Duodenal mucosa (tissue), 2 donors: ENCODE measurements at regions not wholly inside any gene's neighbourhood (a gene's known extent, or its start where the extent isn't known, plus 50 kb on each side); places are given as distances from the start of the nearest gene placed in this dataset.

Experiments
- H3K27ac ChIP-seq: one replicate; pipeline ENCODE4 v1.7.0; 2013; ENCODE audit warnings: low read depth, low read length
- H3K27me3 ChIP-seq, 2 donors: one replicate each; pipeline ENCODE4 v1.7.0; 2013; ENCODE audit warnings: low read length in 2 of 2, control low read depth in 1 of 2; ENCODE audit not compliant: insufficient read depth in 2 of 2, control insufficient read depth in 1 of 2
- H3K36me3 ChIP-seq, 2 donors: one replicate each; pipeline ENCODE4 v1.7.0; 2013; ENCODE audit warnings: low read length in 2 of 2, control low read depth in 1 of 2; ENCODE audit not compliant: insufficient read depth in 2 of 2, control insufficient read depth in 1 of 2
- H3K4me1 ChIP-seq, 2 donors: one replicate each; pipeline ENCODE4 v1.7.0; 2013; ENCODE audit warnings: low read length in 2 of 2, control low read depth in 1 of 2; ENCODE audit not compliant: insufficient read depth in 2 of 2, control insufficient read depth in 1 of 2
- H3K4me3 ChIP-seq, 2 donors: one replicate each; pipeline ENCODE4 v1.7.0; 2013; ENCODE audit warnings: low read length in 2 of 2, low read depth in 1 of 2
- H3K9ac ChIP-seq, 2 donors: one replicate each; pipeline ENCODE4 v1.7.0; 2013; ENCODE audit warnings: low read length in 2 of 2, low read depth in 1 of 2
- H3K9me3 ChIP-seq, 2 donors: one replicate each; pipeline ENCODE4 v1.7.0; 2013; ENCODE audit warnings: low read length in 2 of 2, control low read depth in 1 of 2; ENCODE audit not compliant: control insufficient read depth in 1 of 2

DNA sequence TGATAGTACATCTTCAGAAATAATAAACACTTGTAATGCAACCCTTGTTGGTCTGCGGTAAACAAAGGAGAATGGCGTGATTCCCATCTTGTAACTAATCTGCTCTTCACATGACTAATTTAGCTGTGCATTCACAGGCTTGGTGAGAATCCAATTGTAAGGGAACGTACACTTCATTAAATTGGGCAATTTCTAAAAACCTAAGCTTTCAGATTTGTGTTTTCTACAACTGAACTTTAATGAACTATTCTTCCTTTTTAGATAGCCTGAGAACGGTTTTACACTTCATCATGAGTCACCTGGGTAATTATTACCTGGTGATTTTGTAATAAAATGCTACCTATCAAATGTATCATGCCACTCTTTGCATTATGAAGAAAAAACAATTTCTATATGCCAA lies 306.9 kb downstream of the KLF5 start:
- H3K4me3 ChIP-seq = peak overlapping the region; percentile 31 to 43
- H3K9ac ChIP-seq = peak overlapping the region; percentile 16 to 18
- peaks cover 5 to 40% of the 10 kb centered on the region in 2 donors for H3K4me1 ChIP-seq
- H3K27ac ChIP-seq = peak overlapping the region; percentile 43
- H3K36me3 ChIP-seq = no peaks in the 10 kb centered on the region
- H3K9me3 ChIP-seq = no peaks in the 10 kb centered on the region
- H3K27me3 ChIP-seq = no peaks in the 10 kb centered on the region

GRCh38 chr13:73365252-73365651 lies 306.4 kb downstream of the KLF5 start:
- H3K27ac ChIP-seq = peak overlapping the region; percentile 43
- H3K27me3 ChIP-seq = no peaks in the 10 kb centered on the region

DNA sequence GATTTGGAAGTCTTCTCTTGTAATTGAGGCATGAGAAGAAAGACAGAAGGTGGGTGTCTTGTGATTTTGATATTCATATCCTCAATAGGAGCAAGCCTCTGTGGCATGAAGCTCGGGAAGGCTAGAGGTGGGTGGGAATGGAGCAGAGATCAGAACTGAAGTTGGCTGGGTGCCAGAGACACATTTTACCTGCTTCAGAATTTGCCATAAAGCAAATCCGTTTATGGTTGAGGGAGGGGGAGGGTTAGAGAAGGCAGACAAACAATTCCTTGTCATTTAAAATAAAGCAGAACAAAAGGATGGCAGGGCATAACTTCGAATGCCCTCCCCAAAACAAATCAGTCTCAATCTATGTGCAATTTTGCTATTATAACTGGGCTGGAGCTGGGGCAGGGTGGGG lies 305.9 kb downstream of the KLF5 start:
- Histone ChIP-seq H3K36me3 (no peaks in the 10 kb centered on the region), H3K9ac (no peak overlapping the region), H3K4me3 (no peak overlapping the region), H3K27ac (no peak overlapping the region), H3K4me1 (peaks cover 5 to 37% of the 10 kb centered on the region in 2 donors), H3K9me3 (no peaks in the 10 kb centered on the region), H3K27me3 (no peaks in the 10 kb centered on the region)

More at GRCh38 chr13:73365252-73365651, 306.4 kb downstream of the KLF5 start:
- H3K4me3 ChIP-seq = peak overlapping the region; percentile 31 to 43
- peaks cover 5 to 40% of the 10 kb centered on the region in 2 donors for H3K4me1 ChIP-seq
- H3K36me3 ChIP-seq = no peaks in the 10 kb centered on the region
- no peaks in the 10 kb centered on the region for H3K9me3 ChIP-seq
- peak overlapping the region; percentile 16 to 18 for H3K9ac ChIP-seq

DNA sequence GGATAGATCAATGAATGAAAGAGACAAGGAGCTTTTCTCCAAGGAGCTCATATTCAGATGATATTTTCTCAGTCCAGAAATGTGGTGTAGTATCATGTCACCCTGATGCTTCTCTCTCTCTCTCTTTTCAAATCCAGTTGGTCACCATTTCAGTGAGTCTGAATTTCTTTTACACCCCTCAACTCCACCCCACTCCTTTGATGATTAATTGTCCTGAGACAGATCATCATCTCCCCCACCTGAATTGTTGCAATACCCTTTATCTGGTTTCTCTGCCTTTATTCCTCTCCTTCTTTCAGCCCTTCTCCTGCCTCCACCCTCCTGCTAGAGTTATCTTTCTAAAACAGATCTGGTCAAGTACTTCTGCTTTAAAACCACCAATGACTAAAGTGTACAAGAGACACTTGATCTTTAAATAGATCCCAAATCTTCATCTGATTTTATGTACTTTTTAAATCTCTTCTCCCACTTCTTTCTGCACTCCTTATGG lies 299.8 kb downstream of the KLF5 start:
- Histone ChIP-seq H3K9ac (no peak overlapping the region), H3K36me3 (no peaks in the 10 kb centered on the region), H3K4me1 (no peaks in the 10 kb centered on the region), H3K27ac (no peak overlapping the region), H3K27me3 (no peaks in the 10 kb centered on the region), H3K9me3 (no peaks in the 10 kb centered on the region), H3K4me3 (no peak overlapping the region)

DNA sequence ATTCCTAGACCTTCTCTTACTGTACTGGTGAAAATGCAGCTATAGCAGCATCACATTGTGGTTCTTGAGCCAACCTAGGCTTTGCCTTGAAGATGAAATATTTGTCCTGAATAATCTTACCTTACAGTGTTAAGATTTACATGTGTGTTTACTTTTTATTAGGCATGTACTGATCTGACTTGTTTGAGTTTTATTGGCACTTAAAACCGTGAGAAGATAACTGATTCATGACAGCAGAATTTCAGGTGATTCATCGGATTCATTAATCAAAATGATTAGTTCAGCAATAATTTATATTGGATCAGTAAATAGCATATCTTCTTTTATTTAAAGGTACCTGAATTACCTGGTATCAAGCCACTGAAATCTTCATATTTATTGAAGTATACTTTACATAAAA lies 296.3 kb downstream of the KLF5 start:
- Histone ChIP-seq H3K4me1 (peaks cover 0 to 5% of the 10 kb centered on the region in 2 donors), H3K9me3 (no peaks in the 10 kb centered on the region), H3K27me3 (no peaks in the 10 kb centered on the region), H3K4me3 (no peak overlapping the region), H3K36me3 (no peaks in the 10 kb centered on the region), H3K9ac (no peak overlapping the region), H3K27ac (no peak overlapping the region)

GRCh38 chr13:73351730-73352129 lies 292.9 kb downstream of the KLF5 start:
- Histone ChIP-seq H3K27me3 (no peaks in the 10 kb centered on the region), H3K9ac (no peak overlapping the region)

DNA sequence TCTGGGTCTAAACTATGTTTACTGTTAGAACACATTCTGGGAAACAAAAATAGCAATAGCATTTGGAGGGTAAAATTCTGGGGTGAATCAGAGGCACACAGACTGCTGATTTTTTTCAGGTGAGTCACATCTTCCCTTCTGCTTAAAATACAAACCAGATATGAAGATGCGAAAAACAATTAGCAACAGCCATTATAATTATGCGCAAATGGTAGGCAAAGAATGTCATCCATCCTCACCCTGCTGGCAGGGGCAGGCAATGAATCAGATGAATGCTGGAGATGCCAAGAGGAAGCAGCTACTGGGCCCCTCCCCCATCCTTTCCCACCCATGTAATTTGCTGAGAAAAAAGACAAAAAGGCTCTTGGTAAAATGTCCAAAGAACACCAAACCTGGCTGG lies 282.9 kb downstream of the KLF5 start:
- Histone ChIP-seq H3K4me1 (peaks cover 0 to 4% of the 10 kb centered on the region in 2 donors), H3K9me3 (no peaks in the 10 kb centered on the region), H3K4me3 (no peak overlapping the region), H3K27me3 (no peaks in the 10 kb centered on the region), H3K27ac (no peak overlapping the region), H3K36me3 (no peaks in the 10 kb centered on the region), H3K9ac (no peak overlapping the region)

More at GRCh38 chr13:73351730-73352129, 292.9 kb downstream of the KLF5 start:
- Histone ChIP-seq H3K36me3 (no peaks in the 10 kb centered on the region), H3K27ac (no peak overlapping the region), H3K4me1 (peaks cover 0 to 5% of the 10 kb centered on the region in 2 donors), H3K4me3 (no peak overlapping the region), H3K9me3 (no peaks in the 10 kb centered on the region)

DNA sequence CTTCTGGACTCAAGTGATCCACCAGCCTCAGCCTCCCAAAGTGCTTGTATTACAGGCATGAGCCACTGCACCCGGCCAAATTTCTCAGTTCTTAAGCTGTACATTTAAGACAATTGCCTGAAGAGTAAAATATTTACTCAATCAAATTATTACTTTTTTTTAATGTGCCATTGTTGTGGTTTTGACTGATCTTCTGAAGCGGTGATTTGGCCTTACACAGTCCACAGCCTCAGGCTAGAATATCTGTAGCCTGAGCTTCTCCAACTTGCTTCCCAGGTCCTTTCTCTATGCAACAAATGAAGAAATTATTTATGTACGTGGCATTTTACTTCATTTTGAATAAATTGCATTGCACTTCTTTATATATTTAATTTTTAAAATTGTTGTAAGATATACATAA lies 281.3 kb downstream of the KLF5 start:
- Histone ChIP-seq H3K27ac (no peak overlapping the region), H3K9ac (no peak overlapping the region), H3K36me3 (no peaks in the 10 kb centered on the region), H3K4me3 (no peak overlapping the region), H3K9me3 (no peaks in the 10 kb centered on the region), H3K4me1 (peaks cover 0 to 12% of the 10 kb centered on the region in 2 donors), H3K27me3 (no peaks in the 10 kb centered on the region)

DNA sequence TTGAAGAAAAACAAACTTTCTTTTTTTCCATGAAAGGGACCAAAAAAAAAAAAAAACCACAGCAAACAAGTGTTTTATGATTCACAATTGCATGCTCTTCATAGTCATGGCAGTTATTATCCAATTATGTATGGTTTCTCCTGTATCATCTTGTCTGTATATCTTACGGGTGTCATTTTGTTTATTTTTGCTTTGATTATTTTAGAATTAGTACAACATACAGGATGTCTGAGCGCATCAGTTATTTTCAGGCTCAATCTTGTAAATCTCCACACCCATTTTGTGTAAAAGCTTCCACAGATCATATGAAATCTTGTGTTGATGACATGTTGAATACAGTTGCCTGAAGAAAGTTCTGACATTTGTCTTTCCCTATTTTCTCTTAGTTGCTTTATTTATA lies 280.3 kb downstream of the KLF5 start:
- peaks cover 0 to 19% of the 10 kb centered on the region in 2 donors for H3K4me1 ChIP-seq
- H3K27ac ChIP-seq = no peak overlapping the region
- no peaks in the 10 kb centered on the region for H3K36me3 ChIP-seq
- H3K4me3 ChIP-seq = no peak overlapping the region
- no peak overlapping the region for H3K9ac ChIP-seq
- no peaks in the 10 kb centered on the region for H3K27me3 ChIP-seq
- no peaks in the 10 kb centered on the region for H3K9me3 ChIP-seq

GRCh38 chr13:73338389-73338788 lies 279.6 kb downstream of the KLF5 start:
- Histone ChIP-seq H3K36me3 (no peaks in the 10 kb centered on the region), H3K4me3 (no peak overlapping the region), H3K4me1 (peaks cover 0 to 19% of the 10 kb centered on the region in 2 donors), H3K27me3 (no peaks in the 10 kb centered on the region), H3K27ac (no peak overlapping the region), H3K9ac (no peak overlapping the region), H3K9me3 (no peaks in the 10 kb centered on the region)

DNA sequence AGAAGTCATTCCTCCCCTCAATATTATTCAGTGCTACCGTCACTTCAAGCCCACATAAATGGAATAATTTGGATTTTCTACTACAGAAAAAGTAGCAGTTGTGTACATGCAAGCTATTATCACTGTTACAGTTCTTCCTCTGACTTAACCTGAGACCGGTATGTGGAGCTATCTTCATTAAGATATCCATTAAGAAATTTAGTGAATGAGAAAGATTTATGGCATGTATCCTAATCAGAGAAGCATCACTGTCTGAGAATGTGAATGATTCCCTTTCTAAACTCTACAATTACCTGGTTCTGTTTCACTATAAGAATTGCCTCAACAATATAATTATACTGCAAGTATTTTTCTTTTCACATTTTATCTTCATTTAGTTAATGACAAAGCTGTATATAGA lies 278.7 kb downstream of the KLF5 start:
- H3K4me3 ChIP-seq = no peak overlapping the region
- H3K36me3 ChIP-seq = no peaks in the 10 kb centered on the region
- no peak overlapping the region for H3K9ac ChIP-seq
- H3K4me1 ChIP-seq = peaks cover 0 to 19% of the 10 kb centered on the region in 2 donors
- no peak overlapping the region for H3K27ac ChIP-seq
- H3K9me3 ChIP-seq = no peaks in the 10 kb centered on the region
- H3K27me3 ChIP-seq = no peaks in the 10 kb centered on the region
